OCI-LY7 (cell line): ENCODE measurements at regions not wholly inside any gene's neighbourhood (a gene's known extent, or its start where the extent isn't known, plus 50 kb on each side); places are given as distances from the start of the nearest gene placed in this dataset.

ENCODE experiments used
- BruUV-seq: library from RNA; stranded (reverse); fragments of 400-500 nt; replicated peaks from 2 replicates; lab custom pipeline; 2021; lab: Mats Ljungman, UMichigan
- CTCF ChIA-PET: fragments of 300-600 bp; sonication (Branson Sonifier 250); formaldehyde crosslinking; loops from one replicate; lab custom pipeline; 2022; ENCODE audit warnings: antibody characterized with exemption; ENCODE audit not compliant: unreplicated experiment; lab: Charles Lee
- POLR2A ChIA-PET: fragments of 300-600 bp; sonication (Branson Sonifier 250); formaldehyde crosslinking; loops from one replicate; lab custom pipeline; 2022; ENCODE audit warnings: antibody characterized with exemption; lab: Charles Lee
- DNase-seq: peaks from one replicate; pipeline ENCODE4 v3.0.0-alpha.2; 2015; ENCODE audit warnings: low spot score
- H2AFZ ChIP-seq: fragments of 200-600 bp; sonication (generic), shearing (Covaris generic); 2 replicates; pipeline ENCODE4 v1.6.1; 2014; ENCODE audit warnings: mild to moderate bottlenecking, antibody characterized with exemption, low read length, moderate library complexity
- H3K27ac ChIP-seq: fragments of 200-600 bp; sonication (generic); 2 replicates; pipeline ENCODE4 v1.5.1; 2014; ENCODE audit warnings: mixed run types, low read depth, mild to moderate bottlenecking, moderate library complexity, low read length, inconsistent platforms; ENCODE audit not compliant: poor library complexity, severe bottlenecking
- H3K36me3 ChIP-seq: fragments of 200-600 bp; sonication (generic); 2 replicates; pipeline ENCODE4 v1.6.1; 2014; ENCODE audit warnings: mild to moderate bottlenecking, antibody characterized with exemption, low read length, moderate library complexity, mixed read lengths; ENCODE audit not compliant: insufficient read depth
- H3K4me1 ChIP-seq: fragments of 200-600 bp; sonication (generic); 2 replicates; pipeline ENCODE4 v1.5.1; 2014; ENCODE audit warnings: mild to moderate bottlenecking, low read length; ENCODE audit not compliant: insufficient read depth, poor library complexity, severe bottlenecking
- H3K4me2 ChIP-seq: fragments of 200-600 bp; sonication (generic); 2 replicates; pipeline ENCODE4 v1.6.1; 2014; ENCODE audit warnings: mild to moderate bottlenecking, low read length
- H3K4me3 ChIP-seq: fragments of 200-600 bp; sonication (generic); 2 replicates; pipeline ENCODE4 v1.5.1; 2014; ENCODE audit warnings: mild to moderate bottlenecking, low read depth, low read length; ENCODE audit not compliant: poor library complexity, severe bottlenecking
- H3K79me2 ChIP-seq: fragments of 200-600 bp; sonication (generic); 2 replicates; pipeline ENCODE4 v1.6.1; 2016; ENCODE audit warnings: low read depth, mild to moderate bottlenecking, low read length, moderate library complexity, mixed read lengths; ENCODE audit not compliant: insufficient read depth
- H3K9me2 ChIP-seq: fragments of 200-600 bp; sonication (generic); 2 replicates; pipeline ENCODE4 v1.6.1; 2016; ENCODE audit warnings: mild to moderate bottlenecking, low read length, mixed read lengths; ENCODE audit not compliant: insufficient read depth
- H3K9me3 ChIP-seq: fragments of 200-600 bp; sonication (generic); 2 replicates; pipeline ENCODE4 v1.6.1; 2014; ENCODE audit warnings: mild to moderate bottlenecking, mixed run types, low read length, mixed read lengths
- H4K20me1 ChIP-seq: fragments of 200-600 bp; sonication (generic); 2 replicates; pipeline ENCODE4 v1.6.1; 2014; ENCODE audit warnings: mild to moderate bottlenecking, antibody characterized with exemption, low read length, moderate library complexity, mixed read lengths; ENCODE audit not compliant: insufficient read depth
- EZH2phosphoT487 ChIP-seq: fragments of 200-600 bp; sonication (generic); IDR thresholded peaks from 2 replicates; pipeline ENCODE4 v1.6.1; 2018; ENCODE audit warnings: low read depth, borderline replicate concordance, mild to moderate bottlenecking, mixed run types, antibody characterized with exemption, low read length, moderate library complexity, mixed read lengths
- intact Hi-C: fragments of 100-400 bp; cut with micrococcal nuclease; formaldehyde crosslinking; loops from one replicate; pipeline ENCODE4 v1.10.0; 2022; ENCODE audit not compliant: unreplicated experiment
- TF ChIP-seq, protein P1 (sequence below): fragments of 200-600 bp; sonication (generic); conservative IDR thresholded peaks from 2 replicates; pipeline ENCODE4 v1.5.1; 2014; ENCODE audit warnings: mild to moderate bottlenecking, antibody characterized with exemption, low read length, moderate library complexity, mixed read lengths

DNA sequence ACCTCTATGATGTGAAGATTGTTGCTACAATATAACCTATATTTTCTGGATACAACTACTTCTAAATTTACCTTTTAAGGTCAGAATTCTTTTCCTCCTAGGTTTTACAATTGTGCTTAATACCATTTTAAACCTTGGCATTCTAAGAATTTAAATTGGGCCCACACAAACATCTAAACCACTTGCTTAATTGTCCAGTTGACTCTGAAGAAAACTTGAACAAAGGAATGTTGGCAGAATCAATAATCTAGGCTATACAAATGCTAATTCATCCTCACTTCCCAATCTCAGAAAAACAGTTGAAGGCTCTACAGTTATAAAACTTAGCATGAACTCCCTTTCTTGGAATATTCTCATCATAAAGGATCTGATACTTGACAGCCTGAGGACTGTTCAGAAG, 84.3 kb downstream of the RPRM start:
- Histone ChIP-seq H3K36me3 (no peaks in the 10 kb centered on the region), H2AFZ (no peak overlapping the region), H3K27ac (no peak overlapping the region), H3K9me2 (no peaks in the 10 kb centered on the region), H3K4me3 (no peak overlapping the region), H3K79me2 (no peaks in the 10 kb centered on the region), H4K20me1 (no peaks in the 10 kb centered on the region), H3K4me1 (no peaks in the 10 kb centered on the region), H3K9me3 (no peaks in the 10 kb centered on the region), H3K4me2 (no peak overlapping the region)
- BruUV-seq = no TSS peak
- no peak for DNase-seq
- ChIA-PET CTCF (interaction anchor here (0.7 kb wide), 1 partner anchor 99 kb away, joined by 3 read pairs; no protein-coding TSS in a partner anchor), POLR2A (no interaction called here)
- TF ChIP-seq, protein P1, sequence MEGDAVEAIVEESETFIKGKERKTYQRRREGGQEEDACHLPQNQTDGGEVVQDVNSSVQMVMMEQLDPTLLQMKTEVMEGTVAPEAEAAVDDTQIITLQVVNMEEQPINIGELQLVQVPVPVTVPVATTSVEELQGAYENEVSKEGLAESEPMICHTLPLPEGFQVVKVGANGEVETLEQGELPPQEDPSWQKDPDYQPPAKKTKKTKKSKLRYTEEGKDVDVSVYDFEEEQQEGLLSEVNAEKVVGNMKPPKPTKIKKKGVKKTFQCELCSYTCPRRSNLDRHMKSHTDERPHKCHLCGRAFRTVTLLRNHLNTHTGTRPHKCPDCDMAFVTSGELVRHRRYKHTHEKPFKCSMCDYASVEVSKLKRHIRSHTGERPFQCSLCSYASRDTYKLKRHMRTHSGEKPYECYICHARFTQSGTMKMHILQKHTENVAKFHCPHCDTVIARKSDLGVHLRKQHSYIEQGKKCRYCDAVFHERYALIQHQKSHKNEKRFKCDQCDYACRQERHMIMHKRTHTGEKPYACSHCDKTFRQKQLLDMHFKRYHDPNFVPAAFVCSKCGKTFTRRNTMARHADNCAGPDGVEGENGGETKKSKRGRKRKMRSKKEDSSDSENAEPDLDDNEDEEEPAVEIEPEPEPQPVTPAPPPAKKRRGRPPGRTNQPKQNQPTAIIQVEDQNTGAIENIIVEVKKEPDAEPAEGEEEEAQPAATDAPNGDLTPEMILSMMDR = no peak
- no peak for TF ChIP-seq EZH2phosphoT487
- intact Hi-C loops = no loop called here

DNA sequence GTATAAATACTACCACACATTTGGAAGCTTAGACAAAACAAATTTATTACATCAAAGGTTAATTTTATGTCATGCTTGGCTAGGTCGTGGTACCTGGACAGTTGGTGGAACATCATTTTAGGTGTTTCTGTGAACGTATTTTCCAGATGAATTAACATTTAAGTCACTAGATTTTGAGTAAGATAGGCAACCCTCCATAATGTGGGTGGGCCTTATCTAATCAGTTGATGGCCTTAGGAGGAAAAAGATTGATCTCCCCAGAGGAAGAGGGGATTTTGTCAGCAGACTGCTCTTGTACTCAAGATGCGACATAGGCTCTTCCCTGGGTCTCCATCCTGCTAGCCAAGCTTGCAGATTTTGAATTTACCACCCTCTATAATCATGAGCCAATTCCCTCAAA, 85.0 kb downstream of the RPRM start:
- no peaks in the 10 kb centered on the region for H3K79me2 ChIP-seq
- no TSS peak for BruUV-seq

DNA sequence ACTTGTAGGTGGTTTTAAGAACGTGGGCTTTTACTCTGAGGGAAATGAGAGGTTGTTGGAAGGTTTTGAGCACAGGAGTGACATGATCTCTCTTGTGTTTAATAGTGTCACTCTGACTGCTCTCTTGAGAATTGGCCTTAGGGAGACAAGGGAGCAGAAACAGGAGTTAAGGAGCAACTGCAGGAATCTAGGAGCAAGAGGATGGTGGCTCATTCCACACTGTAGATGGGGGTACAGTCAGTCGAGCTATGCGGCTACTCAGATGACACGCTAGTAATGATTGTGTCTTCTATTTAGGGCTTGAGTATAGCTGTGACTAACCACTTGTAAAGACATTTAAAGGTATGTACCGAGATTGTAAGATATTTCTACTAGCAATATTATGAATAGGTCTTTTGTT, 87.4 kb downstream of the RPRM start:
- Histone ChIP-seq H3K36me3 (no peaks in the 10 kb centered on the region), H3K4me3 (no peak overlapping the region), H3K79me2 (no peaks in the 10 kb centered on the region), H2AFZ (no peak overlapping the region), H3K9me2 (no peaks in the 10 kb centered on the region), H3K4me1 (no peaks in the 10 kb centered on the region), H3K4me2 (no peak overlapping the region), H3K9me3 (no peaks in the 10 kb centered on the region), H3K27ac (no peak overlapping the region), H4K20me1 (no peaks in the 10 kb centered on the region)
- no peak for DNase-seq
- no TSS peak for BruUV-seq
- no peak for TF ChIP-seq EZH2phosphoT487
- TF ChIP-seq, protein P1 = no peak
- POLR2A ChIA-PET = interaction anchor here (0.5 to 0.6 kb wide), 2 partner anchors 29 to 642 kb away, joined by 3 read pairs; no protein-coding TSS in a partner anchor
- intact Hi-C loops = no loop called here
- CTCF ChIA-PET = no interaction called here

More for the DNA sequence above, 85.0 kb downstream of the RPRM start:
- Histone ChIP-seq H3K36me3 (no peaks in the 10 kb centered on the region), H3K4me1 (no peaks in the 10 kb centered on the region), H3K9me3 (no peaks in the 10 kb centered on the region), H3K9me2 (no peaks in the 10 kb centered on the region), H2AFZ (no peak overlapping the region), H3K4me3 (no peak overlapping the region), H3K4me2 (no peak overlapping the region), H3K27ac (no peak overlapping the region), H4K20me1 (no peaks in the 10 kb centered on the region)
- intact Hi-C loops = no loop called here
- ChIA-PET POLR2A (interaction anchor here (1.0 kb wide), 1 partner anchor 51 kb away, joined by 5 read pairs; no protein-coding TSS in a partner anchor), CTCF (no interaction called here)
- DNase-seq = no peak
- TF ChIP-seq EZH2phosphoT487 = no peak
- TF ChIP-seq, protein P1 = no peak
